Progenitor cell of endocrine pancreas (in vitro differentiated cells): ENCODE measurements at regions not wholly inside any gene's neighbourhood (a gene's known extent, or its start where the extent isn't known, plus 50 kb on each side); places are given as distances from the start of the nearest gene placed in this dataset.

ENCODE experiments used
- DNase-seq: peaks from one replicate; pipeline ENCODE4 v3.0.0; 2021; ENCODE audit warnings: low spot score; ENCODE audit not compliant: unreplicated experiment
- H3K27ac Mint-ChIP-seq: 2 replicates; pipeline ENCODE4 v1.8.0; 2021; ENCODE audit warnings: mild to moderate bottlenecking, moderate library complexity, mixed read lengths
- H3K27me3 Mint-ChIP-seq: 2 replicates; pipeline ENCODE4 v1.8.0; 2021; ENCODE audit warnings: mixed read lengths
- H3K36me3 Mint-ChIP-seq: 2 replicates; pipeline ENCODE4 v1.8.0; 2022; ENCODE audit warnings: mixed read lengths; ENCODE audit not compliant: insufficient read depth
- H3K4me1 Mint-ChIP-seq: 2 replicates; pipeline ENCODE4 v1.8.0; 2021; ENCODE audit warnings: low read depth, mixed read lengths
- H3K4me3 Mint-ChIP-seq: 2 replicates; pipeline ENCODE4 v1.8.0; 2021; ENCODE audit warnings: low read depth, mild to moderate bottlenecking, moderate library complexity, mixed read lengths
- H3K9me3 Mint-ChIP-seq: 2 replicates; pipeline ENCODE4 v1.8.0; 2021; ENCODE audit warnings: low read depth, mixed read lengths
- CTCF ChIP-seq: fragments of 200-600 bp; sonication (generic); IDR thresholded peaks from one replicate; pipeline ENCODE4 v1.5.0; 2021; ENCODE audit warnings: antibody characterized with exemption, mild to moderate bottlenecking; ENCODE audit not compliant: unreplicated experiment

- Mint-ChIP-seq H3K27me3 (no peaks in the 10 kb centered on the region), H3K27ac (no peak overlapping the region), H3K4me3 (no peak overlapping the region), H3K4me1 (no peaks in the 10 kb centered on the region), H3K9me3 (no peaks in the 10 kb centered on the region), H3K36me3 (no peaks in the 10 kb centered on the region)
- peak; percentile 96 for TF ChIP-seq CTCF
- DNase-seq: peak; percentile 35
Observed at GRCh38 chr2:76599732-76600368, 889.1 kb upstream of the GCFC2 start.

GRCh38 chr2:76584474-76584873 is 873.8 kb upstream of the GCFC2 start:
- no peak for TF ChIP-seq CTCF
- Mint-ChIP-seq H3K27me3 (peaks cover 9% of the 10 kb centered on the region), H3K36me3 (no peaks in the 10 kb centered on the region), H3K4me1 (no peaks in the 10 kb centered on the region), H3K9me3 (peaks cover 13% of the 10 kb centered on the region), H3K27ac (no peak overlapping the region), H3K4me3 (no peak overlapping the region)
- DNase-seq: no peak

- no peak overlapping the region for H3K27ac Mint-ChIP-seq
- peaks cover 53% of the 10 kb centered on the region for H3K27me3 Mint-ChIP-seq
- no peak overlapping the region for H3K4me3 Mint-ChIP-seq
- TF ChIP-seq CTCF: no peak
- H3K4me1 Mint-ChIP-seq: peaks cover 6% of the 10 kb centered on the region
- no peak for DNase-seq
- no peaks in the 10 kb centered on the region for H3K36me3 Mint-ChIP-seq
- H3K9me3 Mint-ChIP-seq: peaks cover 13% of the 10 kb centered on the region
Observed at GRCh38 chr2:76579911-76580310, 869.2 kb upstream of the GCFC2 start.

- Mint-ChIP-seq H3K9me3 (no peaks in the 10 kb centered on the region), H3K27ac (no peak overlapping the region), H3K27me3 (peaks cover 33% of the 10 kb centered on the region), H3K4me1 (peaks cover 1% of the 10 kb centered on the region), H3K4me3 (no peak overlapping the region), H3K36me3 (no peaks in the 10 kb centered on the region)
- TF ChIP-seq CTCF: no peak
- DNase-seq: no peak
Observed at GRCh38 chr2:76572981-76573380, 862.3 kb upstream of the GCFC2 start.

- Mint-ChIP-seq H3K27ac (no peak overlapping the region), H3K4me3 (no peak overlapping the region), H3K9me3 (no peaks in the 10 kb centered on the region), H3K4me1 (peaks cover 1% of the 10 kb centered on the region), H3K36me3 (no peaks in the 10 kb centered on the region), H3K27me3 (peaks cover 4% of the 10 kb centered on the region)
- DNase-seq: no peak
- TF ChIP-seq CTCF: no peak
Observed at GRCh38 chr2:76569819-76570218, 859.1 kb upstream of the GCFC2 start.
